Skeletal muscle cell (primary cell): ENCODE measurements at regions not wholly inside any gene's neighbourhood (a gene's known extent, or its start where the extent isn't known, plus 50 kb on each side); places are given as distances from the start of the nearest gene placed in this dataset.

Experiments
- DNase-seq: peaks from one replicate; pipeline ENCODE4 v3.0.0-alpha.2; 2010; ENCODE audit warnings: low read depth
- H3K4me3 ChIP-seq: 2 replicates; pipeline ENCODE4 v1.5.1; 2011; ENCODE audit warnings: low read depth, mild to moderate bottlenecking, control low read depth, low read length, moderate library complexity

GRCh38 chr16:26189536-26189935 is 497.8 kb downstream of the HS3ST4 start:
- no peak for DNase-seq
- no peak overlapping the region for H3K4me3 ChIP-seq

GRCh38 chr16:26194526-26194925 is 502.8 kb downstream of the HS3ST4 start:
- DNase-seq: no peak
- no peak overlapping the region for H3K4me3 ChIP-seq

GRCh38 chr16:26195225-26195624 is 503.5 kb downstream of the HS3ST4 start:
- H3K4me3 ChIP-seq: no peak overlapping the region
- no peak for DNase-seq

- no peak for DNase-seq
- H3K4me3 ChIP-seq: no peak overlapping the region
Measured at GRCh38 chr16:26196310-26196709, 504.6 kb downstream of the HS3ST4 start.

GRCh38 chr16:26196802-26197201 is 505.0 kb downstream of the HS3ST4 start:
- no peak overlapping the region for H3K4me3 ChIP-seq
- no peak for DNase-seq

GRCh38 chr16:26197707-26198106 is 505.9 kb downstream of the HS3ST4 start:
- H3K4me3 ChIP-seq: no peak overlapping the region
- DNase-seq: no peak

- DNase-seq: no peak
- no peak overlapping the region for H3K4me3 ChIP-seq
Measured at GRCh38 chr16:26198221-26198620, 506.5 kb downstream of the HS3ST4 start.

- no peak overlapping the region for H3K4me3 ChIP-seq
- no peak for DNase-seq
Measured at GRCh38 chr16:26204138-26204537, 512.4 kb downstream of the HS3ST4 start.

GRCh38 chr16:26211542-26211941 is 519.8 kb downstream of the HS3ST4 start:
- H3K4me3 ChIP-seq: no peak overlapping the region
- DNase-seq: no peak

GRCh38 chr16:26212599-26212998 is 520.8 kb downstream of the HS3ST4 start:
- no peak overlapping the region for H3K4me3 ChIP-seq
- no peak for DNase-seq

GRCh38 chr16:26214581-26215174 is 522.9 kb downstream of the HS3ST4 start:
- no peak for DNase-seq
- H3K4me3 ChIP-seq: no peak overlapping the region

- DNase-seq: no peak
- no peak overlapping the region for H3K4me3 ChIP-seq
Measured at GRCh38 chr16:26220894-26221293, 529.1 kb downstream of the HS3ST4 start.

- H3K4me3 ChIP-seq: no peak overlapping the region
- no peak for DNase-seq
Measured at GRCh38 chr16:26231647-26232046, 539.9 kb downstream of the HS3ST4 start.

GRCh38 chr16:26240807-26241206 is 549.0 kb downstream of the HS3ST4 start:
- DNase-seq: no peak
- no peak overlapping the region for H3K4me3 ChIP-seq

- DNase-seq: no peak
- no peak overlapping the region for H3K4me3 ChIP-seq
Measured at GRCh38 chr16:26247063-26247462, 555.3 kb downstream of the HS3ST4 start.

- DNase-seq: no peak
- H3K4me3 ChIP-seq: no peak overlapping the region
Measured at GRCh38 chr16:26252598-26252997, 560.8 kb downstream of the HS3ST4 start.

GRCh38 chr16:26261621-26262020 is 569.9 kb downstream of the HS3ST4 start:
- H3K4me3 ChIP-seq: no peak overlapping the region
- DNase-seq: no peak

GRCh38 chr16:26263406-26263805 is 571.6 kb downstream of the HS3ST4 start:
- DNase-seq: no peak
- no peak overlapping the region for H3K4me3 ChIP-seq

GRCh38 chr16:26267641-26268040 is 575.9 kb downstream of the HS3ST4 start:
- no peak for DNase-seq
- H3K4me3 ChIP-seq: no peak overlapping the region

GRCh38 chr16:26269673-26270072 is 577.9 kb downstream of the HS3ST4 start:
- H3K4me3 ChIP-seq: no peak overlapping the region
- no peak for DNase-seq

GRCh38 chr16:26273607-26274006 is 581.8 kb downstream of the HS3ST4 start:
- DNase-seq: no peak
- H3K4me3 ChIP-seq: no peak overlapping the region

- no peak for DNase-seq
- H3K4me3 ChIP-seq: no peak overlapping the region
Measured at GRCh38 chr16:26275021-26275590, 583.3 kb downstream of the HS3ST4 start.
